ENCODE measurements at regions not wholly inside any gene's neighbourhood (a gene's known extent, or its start where the extent isn't known, plus 50 kb on each side); places are given as distances from the start of the nearest gene placed in this dataset.
A peak's percentile ranks its signal among the peaks of the same experiment; 100 is the strongest.

DNA sequence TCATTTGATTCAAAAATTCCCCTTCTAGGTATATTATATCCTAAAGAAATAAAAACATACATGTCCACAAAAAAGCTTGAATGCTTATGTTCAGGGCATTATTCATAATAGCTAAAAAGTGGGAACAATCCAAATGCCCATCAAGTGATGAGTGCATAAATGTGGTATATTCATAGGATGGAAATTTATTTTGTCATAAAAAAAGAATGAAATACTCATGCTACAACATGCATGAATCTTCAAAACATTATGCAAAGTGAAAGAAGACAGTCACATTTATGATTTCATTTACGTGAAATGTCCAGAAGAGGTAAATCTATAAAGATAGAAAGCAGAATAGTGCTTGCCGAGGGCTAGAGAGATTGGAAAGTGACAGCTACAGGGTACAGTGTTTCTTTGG lies 83.6 kb upstream of the SLC25A36 start:
- TF ChIP-seq CREB1 (IDR thresholded peaks at IDR 0.05; ENCODE audit: low read depth) (no peak), RAD21 (IDR thresholded peaks at IDR 0.05; ENCODE audit: low read depth) (no peak), EP300 (IDR thresholded peaks at IDR 0.05; ENCODE audit: borderline replicate concordance) (no peak), CEBPB (IDR thresholded peaks at IDR 0.05) (no peak), USF1 (IDR thresholded peaks at IDR 0.05) (no peak), TEAD4 (IDR thresholded peaks at IDR 0.05) (no peak), TAF1 (IDR thresholded peaks at IDR 0.05; ENCODE audit: low read depth) (no peak), YY1 (IDR thresholded peaks at IDR 0.05; ENCODE audit: low read depth) (no peak), ZBTB7A (IDR thresholded peaks at IDR 0.05; ENCODE audit: low read depth) (no peak), NFIC (IDR thresholded peaks at IDR 0.05) (no peak), EGR1 (IDR thresholded peaks at IDR 0.05) (no peak), TCF12 (IDR thresholded peaks at IDR 0.05; ENCODE audit: low read depth) (no peak), FOXM1 (IDR thresholded peaks at IDR 0.05; ENCODE audit: borderline replicate concordance, low read depth) (no peak)
- TF ChIP-seq, protein P1, sequence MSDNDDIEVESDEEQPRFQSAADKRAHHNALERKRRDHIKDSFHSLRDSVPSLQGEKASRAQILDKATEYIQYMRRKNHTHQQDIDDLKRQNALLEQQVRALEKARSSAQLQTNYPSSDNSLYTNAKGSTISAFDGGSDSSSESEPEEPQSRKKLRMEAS (IDR thresholded peaks at IDR 0.05): no peak
- TF ChIP-seq, protein P2, sequence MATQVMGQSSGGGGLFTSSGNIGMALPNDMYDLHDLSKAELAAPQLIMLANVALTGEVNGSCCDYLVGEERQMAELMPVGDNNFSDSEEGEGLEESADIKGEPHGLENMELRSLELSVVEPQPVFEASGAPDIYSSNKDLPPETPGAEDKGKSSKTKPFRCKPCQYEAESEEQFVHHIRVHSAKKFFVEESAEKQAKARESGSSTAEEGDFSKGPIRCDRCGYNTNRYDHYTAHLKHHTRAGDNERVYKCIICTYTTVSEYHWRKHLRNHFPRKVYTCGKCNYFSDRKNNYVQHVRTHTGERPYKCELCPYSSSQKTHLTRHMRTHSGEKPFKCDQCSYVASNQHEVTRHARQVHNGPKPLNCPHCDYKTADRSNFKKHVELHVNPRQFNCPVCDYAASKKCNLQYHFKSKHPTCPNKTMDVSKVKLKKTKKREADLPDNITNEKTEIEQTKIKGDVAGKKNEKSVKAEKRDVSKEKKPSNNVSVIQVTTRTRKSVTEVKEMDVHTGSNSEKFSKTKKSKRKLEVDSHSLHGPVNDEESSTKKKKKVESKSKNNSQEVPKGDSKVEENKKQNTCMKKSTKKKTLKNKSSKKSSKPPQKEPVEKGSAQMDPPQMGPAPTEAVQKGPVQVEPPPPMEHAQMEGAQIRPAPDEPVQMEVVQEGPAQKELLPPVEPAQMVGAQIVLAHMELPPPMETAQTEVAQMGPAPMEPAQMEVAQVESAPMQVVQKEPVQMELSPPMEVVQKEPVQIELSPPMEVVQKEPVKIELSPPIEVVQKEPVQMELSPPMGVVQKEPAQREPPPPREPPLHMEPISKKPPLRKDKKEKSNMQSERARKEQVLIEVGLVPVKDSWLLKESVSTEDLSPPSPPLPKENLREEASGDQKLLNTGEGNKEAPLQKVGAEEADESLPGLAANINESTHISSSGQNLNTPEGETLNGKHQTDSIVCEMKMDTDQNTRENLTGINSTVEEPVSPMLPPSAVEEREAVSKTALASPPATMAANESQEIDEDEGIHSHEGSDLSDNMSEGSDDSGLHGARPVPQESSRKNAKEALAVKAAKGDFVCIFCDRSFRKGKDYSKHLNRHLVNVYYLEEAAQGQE (IDR thresholded peaks at IDR 0.05; ENCODE audit: low read depth): no peak

- TF ChIP-seq FOXM1 (IDR thresholded peaks at IDR 0.05; ENCODE audit: borderline replicate concordance, low read depth) (no peak), CEBPB (IDR thresholded peaks at IDR 0.05) (peak; percentile 65), EP300 (IDR thresholded peaks at IDR 0.05; ENCODE audit: borderline replicate concordance) (peak; percentile 11; the same call in 1 of the 2 replicates)
Observed at GRCh38 chr3:140859592-140860336, 81.9 kb upstream of the SLC25A36 start.

DNA sequence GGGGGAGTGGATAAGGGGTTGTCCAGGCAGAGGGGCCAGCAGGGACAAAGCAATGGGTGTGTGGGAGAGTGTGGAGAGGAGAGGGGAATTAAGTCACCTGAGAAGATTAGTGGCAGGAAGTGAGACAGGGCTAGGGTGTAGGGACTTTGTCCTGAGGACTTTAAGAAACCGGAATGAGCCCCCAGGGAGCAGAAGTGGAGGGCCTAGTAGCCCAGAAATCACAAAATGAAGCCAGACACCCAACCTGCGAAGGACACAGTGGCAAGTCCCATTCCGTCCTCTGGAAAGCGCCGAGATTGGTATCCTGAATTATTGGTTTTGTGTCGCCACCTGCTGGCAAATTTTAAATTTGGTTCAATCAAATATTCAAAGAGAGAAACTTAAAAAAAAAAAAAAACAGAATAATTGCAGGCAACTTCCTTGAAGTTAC lies 78.0 kb upstream of the SLC25A36 start:
- TF ChIP-seq TEAD4 (IDR thresholded peaks at IDR 0.05) (no peak), RAD21 (IDR thresholded peaks at IDR 0.05; ENCODE audit: low read depth) (peak; percentile 72), CEBPB (IDR thresholded peaks at IDR 0.05) (no peak)
- TF ChIP-seq, protein P1 (IDR thresholded peaks at IDR 0.05): no peak

DNA sequence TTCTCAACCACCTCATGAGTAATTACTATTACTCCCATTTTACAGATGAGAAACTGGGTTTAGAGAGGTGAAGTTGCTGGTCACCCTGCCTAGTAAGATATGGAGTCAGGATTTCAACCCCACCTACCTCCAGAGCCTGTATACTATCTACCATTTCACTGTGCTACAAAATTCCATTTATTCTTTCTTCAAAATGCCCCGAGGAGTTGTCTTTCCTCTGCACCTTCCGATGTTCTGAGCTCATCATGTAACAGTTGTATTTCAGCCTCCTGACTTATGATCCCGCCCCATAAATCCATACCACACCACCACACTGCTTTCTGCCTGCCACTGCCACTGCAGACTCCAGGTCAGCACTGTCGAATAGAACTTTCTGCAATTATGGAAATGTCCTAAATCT lies 71.3 kb upstream of the SLC25A36 start:
- no peak for TF ChIP-seq FOXM1 (IDR thresholded peaks at IDR 0.05; ENCODE audit: borderline replicate concordance, low read depth)
- TF ChIP-seq EGR1 (IDR thresholded peaks at IDR 0.05): no peak

- TF ChIP-seq, protein P2 (IDR thresholded peaks at IDR 0.05; ENCODE audit: low read depth): no peak
- TF ChIP-seq NFIC (IDR thresholded peaks at IDR 0.05): no peak
- TF ChIP-seq YY1 (IDR thresholded peaks at IDR 0.05; ENCODE audit: low read depth): no peak
- TF ChIP-seq, protein P1 (IDR thresholded peaks at IDR 0.05): no peak
Observed at GRCh38 chr3:140871022-140871421, 70.6 kb upstream of the SLC25A36 start.

- TF ChIP-seq, protein P2 (IDR thresholded peaks at IDR 0.05; ENCODE audit: low read depth): no peak
- no peak for TF ChIP-seq YY1 (IDR thresholded peaks at IDR 0.05; ENCODE audit: low read depth)
- TF ChIP-seq NFIC (IDR thresholded peaks at IDR 0.05): no peak
- TF ChIP-seq, protein P1 (IDR thresholded peaks at IDR 0.05): no peak
- no peak for TF ChIP-seq FOXM1 (IDR thresholded peaks at IDR 0.05; ENCODE audit: borderline replicate concordance, low read depth)
- TF ChIP-seq TCF12 (IDR thresholded peaks at IDR 0.05; ENCODE audit: low read depth): no peak
- TF ChIP-seq CREB1 (IDR thresholded peaks at IDR 0.05; ENCODE audit: low read depth): no peak
- TF ChIP-seq TAF1 (IDR thresholded peaks at IDR 0.05; ENCODE audit: low read depth): no peak
- TF ChIP-seq ZBTB7A (IDR thresholded peaks at IDR 0.05; ENCODE audit: low read depth): no peak
- TF ChIP-seq USF1 (IDR thresholded peaks at IDR 0.05): no peak
- no peak for TF ChIP-seq EP300 (IDR thresholded peaks at IDR 0.05; ENCODE audit: borderline replicate concordance)
- TF ChIP-seq TEAD4 (IDR thresholded peaks at IDR 0.05): no peak
- no peak for TF ChIP-seq RAD21 (IDR thresholded peaks at IDR 0.05; ENCODE audit: low read depth)
- no peak for TF ChIP-seq EGR1 (IDR thresholded peaks at IDR 0.05)
Observed at GRCh38 chr3:140883428-140884040, 58.1 kb upstream of the SLC25A36 start.

All from Ishikawa (cell line).